ENCODE measurements at regions not wholly inside any gene's neighbourhood (a gene's known extent, or its start where the extent isn't known, plus 50 kb on each side); places are given as distances from the start of the nearest gene placed in this dataset.

GRCh38 chr5:96049398-96050272 is 88.0 kb upstream of the ELL2 start:
- H3K9me3 ChIP-seq: no peaks in the 10 kb centered on the region
- no peak overlapping the region for H3K27ac ChIP-seq
- no peak for DNase-seq (ENCODE audit: low spot score in 2 of 2)
- WGBS, 2 donors: 31 to 37% methylated on average over 3 of the region's 3 CpGs
- TF ChIP-seq EP300 (IDR thresholded peaks at IDR 0.05) (no peak), POLR2A (IDR thresholded peaks at IDR 0.05) (no peak), CTCF (IDR thresholded peaks at IDR 0.05) (no peak)
- H3K27me3 ChIP-seq: no peaks in the 10 kb centered on the region
- no peak overlapping the region for H3K4me3 ChIP-seq
- no peaks in the 10 kb centered on the region for H3K36me3 ChIP-seq
- peaks cover 0 to 2% (median 0%) of the 10 kb centered on the region in 4 donors for H3K4me1 ChIP-seq

- Histone ChIP-seq H3K4me1 (peaks cover 0 to 2% (median 0%) of the 10 kb centered on the region in 4 donors), H3K36me3 (no peaks in the 10 kb centered on the region), H3K27me3 (no peaks in the 10 kb centered on the region), H3K27ac (no peak overlapping the region), H3K4me3 (no peak overlapping the region), H3K9me3 (no peaks in the 10 kb centered on the region)
- TF ChIP-seq EP300 (IDR thresholded peaks at IDR 0.05) (no peak), CTCF (IDR thresholded peaks at IDR 0.05) (no peak), POLR2A (IDR thresholded peaks at IDR 0.05) (no peak)
- 43 to 45% methylated on average over 6 of the region's 6 CpGs for WGBS, 2 donors
- no peak for DNase-seq (ENCODE audit: low spot score in 2 of 2)
Measured at GRCh38 chr5:96048763-96049162, 87.1 kb upstream of the ELL2 start.

- Histone ChIP-seq H3K27ac (no peak overlapping the region), H3K9me3 (no peaks in the 10 kb centered on the region), H3K4me1 (peaks cover 0 to 2% (median 0%) of the 10 kb centered on the region in 4 donors), H3K27me3 (no peaks in the 10 kb centered on the region), H3K4me3 (no peak overlapping the region), H3K36me3 (no peaks in the 10 kb centered on the region)
- WGBS, 2 donors: 79 to 85% methylated on average over 5 of the region's 5 CpGs
- DNase-seq (ENCODE audit: low spot score in 2 of 2): no peak
- TF ChIP-seq POLR2A (IDR thresholded peaks at IDR 0.05) (no peak), EP300 (IDR thresholded peaks at IDR 0.05) (no peak), CTCF (IDR thresholded peaks at IDR 0.05) (no peak)
Measured at GRCh38 chr5:96045888-96046287, 84.2 kb upstream of the ELL2 start.

GRCh38 chr5:96043446-96043845 is 81.8 kb upstream of the ELL2 start:
- Histone ChIP-seq H3K27ac (no peak overlapping the region), H3K9me3 (no peaks in the 10 kb centered on the region), H3K4me3 (no peak overlapping the region), H3K36me3 (no peaks in the 10 kb centered on the region), H3K27me3 (no peaks in the 10 kb centered on the region), H3K4me1 (no peaks in the 10 kb centered on the region)
- DNase-seq (ENCODE audit: low spot score in 2 of 2): no peak
- no peak for TF ChIP-seq CTCF (IDR thresholded peaks at IDR 0.05)
- no peak for TF ChIP-seq POLR2A (IDR thresholded peaks at IDR 0.05)
- TF ChIP-seq EP300 (IDR thresholded peaks at IDR 0.05): no peak

GRCh38 chr5:96037128-96037527 is 75.5 kb upstream of the ELL2 start:
- Histone ChIP-seq H3K27ac (no peak overlapping the region), H3K9me3 (no peaks in the 10 kb centered on the region), H3K36me3 (no peaks in the 10 kb centered on the region), H3K4me3 (no peak overlapping the region), H3K27me3 (no peaks in the 10 kb centered on the region), H3K4me1 (no peaks in the 10 kb centered on the region)
- WGBS, 2 donors: 78 to 83% methylated on average over 2 of the region's 2 CpGs
- no peak for DNase-seq (ENCODE audit: low spot score in 2 of 2)
- no peak for TF ChIP-seq POLR2A (IDR thresholded peaks at IDR 0.05)
- no peak for TF ChIP-seq CTCF (IDR thresholded peaks at IDR 0.05)
- no peak for TF ChIP-seq EP300 (IDR thresholded peaks at IDR 0.05)

Measured in tibial nerve (tissue), 4 donors.